ENCODE measurements at regions not wholly inside any gene's neighbourhood (a gene's known extent, or its start where the extent isn't known, plus 50 kb on each side); places are given as distances from the start of the nearest gene placed in this dataset.

DNA sequence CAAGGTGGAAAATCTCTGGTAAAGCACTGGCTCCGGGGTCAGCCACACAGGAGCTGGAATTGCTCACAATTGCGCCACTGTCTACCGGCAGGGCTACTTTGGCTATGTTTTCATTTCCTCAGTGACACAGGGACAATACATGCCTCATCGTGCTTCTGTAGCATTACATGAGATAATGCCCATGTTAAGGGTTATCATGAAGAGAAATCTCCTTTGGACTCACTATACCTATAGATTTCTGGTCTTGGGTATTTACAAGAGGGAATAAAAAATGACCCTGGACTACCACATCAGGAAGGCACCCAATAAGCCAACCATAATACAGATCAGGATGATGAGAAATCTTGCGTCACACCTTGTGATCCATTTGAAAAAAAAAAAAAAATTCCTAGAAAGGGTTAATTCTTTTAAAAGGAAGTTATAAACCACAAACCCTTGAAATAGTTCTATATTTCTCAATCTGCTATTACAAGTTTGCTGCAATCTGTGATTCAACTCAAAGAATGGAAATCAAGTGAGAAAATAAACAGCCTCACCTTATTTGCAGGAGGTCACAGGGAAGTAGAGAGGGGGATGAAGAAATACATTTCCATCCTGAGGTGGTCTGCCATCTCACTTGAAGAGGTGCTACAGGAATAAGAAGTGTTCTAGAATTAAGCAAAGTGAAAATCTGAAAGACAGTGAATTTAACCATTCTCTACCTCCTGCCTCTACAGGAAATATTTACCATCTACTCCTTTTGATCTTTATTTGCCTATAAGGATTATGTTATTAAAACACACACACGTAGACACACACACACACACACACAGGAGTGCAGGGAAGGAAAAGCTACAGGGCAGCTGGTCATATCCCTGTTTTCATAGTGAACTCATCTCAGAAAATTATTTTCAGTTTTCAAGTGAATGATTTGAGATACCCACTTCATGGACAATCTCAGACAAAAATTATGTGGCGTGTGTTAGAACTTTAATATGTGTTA lies 231.3 kb upstream of the CELF2 start:
- no peak for DNase-seq

- DNase-seq: no peak
These were observed 230.1 kb upstream of the CELF2 start for GRCh38 chr10:10787586-10787985.

GRCh38 chr10:10788761-10789160 lies 228.9 kb upstream of the CELF2 start:
- DNase-seq: no peak

DNA sequence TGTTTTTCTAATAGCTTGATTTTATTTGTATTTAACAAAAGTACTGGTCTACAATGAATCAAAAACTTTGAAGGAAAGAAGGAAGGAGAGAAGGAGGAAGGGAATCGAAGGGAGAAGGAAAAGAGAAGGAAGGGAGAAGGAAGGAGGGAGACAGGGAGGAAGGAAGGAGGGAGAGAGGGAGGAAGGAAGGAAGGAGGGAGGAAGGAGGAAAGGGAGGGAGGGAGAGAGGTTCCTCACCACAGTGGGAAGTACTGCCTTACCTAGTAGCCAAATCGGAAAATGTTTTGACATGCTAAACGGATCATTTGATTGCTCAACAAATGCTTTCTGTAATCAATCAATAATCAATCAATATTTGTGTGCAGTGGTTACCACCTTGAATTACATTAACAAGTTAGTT lies 225.8 kb upstream of the CELF2 start:
- no peak for DNase-seq

DNA sequence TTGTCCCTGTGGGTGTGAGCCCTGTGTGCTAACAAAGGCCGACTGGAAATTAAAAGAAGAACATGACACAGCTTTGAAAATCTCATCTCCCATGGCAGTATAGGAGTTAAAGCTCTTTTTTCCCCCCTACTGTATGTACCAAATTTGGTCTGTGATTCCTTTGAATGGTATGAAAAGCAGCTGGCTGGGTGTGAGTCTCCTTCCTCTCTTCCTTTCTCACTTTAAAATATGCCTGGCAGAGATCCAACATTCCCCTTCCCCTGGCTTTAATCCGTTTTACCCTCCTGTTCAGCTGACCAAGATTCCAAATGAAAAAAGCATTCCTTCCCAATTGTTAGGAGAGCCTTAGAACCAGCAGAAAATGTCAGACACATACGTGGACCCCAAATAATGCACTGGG lies 225.0 kb upstream of the CELF2 start:
- DNase-seq: no peak

DNA sequence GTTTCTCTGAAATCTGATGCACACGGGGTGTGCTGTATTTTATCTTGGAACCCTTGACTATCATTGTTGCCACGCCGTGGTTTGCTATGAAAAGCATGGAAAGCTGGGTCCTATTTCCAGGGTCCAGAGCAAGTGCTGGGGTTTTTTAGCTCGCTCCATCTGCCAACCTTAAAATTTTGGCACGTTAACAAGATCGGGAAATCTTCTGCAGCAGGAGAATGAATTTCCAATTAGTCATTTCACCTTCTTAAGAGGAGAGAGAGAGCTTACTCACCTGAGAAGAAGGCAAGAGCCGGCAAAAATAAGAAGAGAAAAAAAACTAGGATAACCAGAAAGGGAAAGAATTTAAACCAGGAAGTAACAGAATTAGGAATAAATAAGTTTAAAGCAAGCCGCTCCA lies 223.6 kb upstream of the CELF2 start:
- no peak for DNase-seq

DNA sequence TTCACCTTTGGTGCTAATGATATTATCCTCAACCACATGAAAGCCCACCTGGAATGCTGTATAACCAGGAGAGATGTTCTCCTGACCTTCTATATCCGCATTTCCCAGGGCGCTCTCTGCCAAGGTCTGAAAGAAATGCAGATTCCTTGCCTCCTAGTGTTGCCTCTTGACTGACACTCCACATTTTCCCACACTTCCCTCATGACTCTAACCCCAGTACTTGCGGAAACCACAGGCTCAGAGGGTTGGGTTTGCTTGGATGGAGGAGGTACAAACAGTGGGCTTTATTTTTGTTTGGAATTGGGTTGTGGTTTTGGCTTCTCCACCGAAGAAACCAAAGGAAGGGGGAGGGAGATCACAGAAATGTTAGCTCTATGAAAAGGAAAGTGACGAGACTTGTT lies 222.9 kb upstream of the CELF2 start:
- DNase-seq: no peak

- no peak for DNase-seq
These were observed 221.5 kb upstream of the CELF2 start for GRCh38 chr10:10796061-10796773.

DNA sequence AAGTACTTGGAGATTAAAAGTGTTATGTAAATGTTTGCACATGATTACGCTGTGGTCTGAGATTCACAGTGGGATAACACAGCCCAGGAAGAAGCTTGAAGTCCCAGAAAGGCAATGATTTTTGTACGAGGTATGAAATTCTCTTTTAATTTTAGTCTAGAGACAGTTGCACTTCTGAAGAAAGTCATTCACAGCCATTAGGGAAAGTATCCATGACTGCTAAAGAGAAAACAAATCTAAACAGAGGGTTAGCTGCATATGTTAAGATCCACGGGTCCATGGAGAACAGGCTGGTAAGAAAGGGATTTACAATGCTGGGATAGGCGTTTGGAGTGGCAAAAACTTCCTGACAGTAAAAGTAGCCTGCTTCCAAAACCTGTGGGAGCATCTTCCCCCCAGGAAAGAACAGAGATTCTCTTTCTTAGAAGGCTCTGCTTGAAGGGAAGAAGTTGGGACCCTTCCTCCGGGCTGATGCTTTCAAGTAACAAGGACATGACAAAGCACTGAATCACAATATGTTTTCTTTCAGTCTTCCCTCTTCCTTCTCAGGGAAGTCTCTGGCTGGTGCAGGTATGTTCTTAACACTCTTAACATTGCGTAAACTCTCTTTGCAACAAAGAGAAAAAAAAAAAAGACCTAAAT lies 220.8 kb upstream of the CELF2 start:
- no peak for DNase-seq

DNA sequence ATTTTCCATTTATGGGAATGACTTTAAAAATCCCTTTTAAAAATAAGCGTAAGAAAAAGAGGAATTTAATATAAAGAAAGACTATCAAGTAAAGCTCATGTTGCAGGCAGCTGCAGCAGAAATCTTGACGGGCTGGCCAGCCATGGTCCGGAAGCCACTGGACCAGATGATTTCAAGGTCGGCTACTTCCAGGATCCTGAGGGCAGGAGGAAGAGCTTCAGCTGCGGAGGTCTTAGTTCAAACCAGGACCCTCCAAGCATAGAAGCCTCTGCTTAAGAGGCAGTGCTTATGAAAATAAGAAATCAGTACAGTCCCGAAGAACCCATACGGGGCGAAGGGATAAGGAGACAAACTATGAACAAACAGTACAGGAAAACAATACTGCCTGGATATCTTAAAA lies 220.2 kb upstream of the CELF2 start:
- no peak for DNase-seq

- no peak for DNase-seq
These were observed 219.4 kb upstream of the CELF2 start for GRCh38 chr10:10798102-10798863.

- no peak for DNase-seq
These were observed 218.8 kb upstream of the CELF2 start for GRCh38 chr10:10798864-10799192.

DNA sequence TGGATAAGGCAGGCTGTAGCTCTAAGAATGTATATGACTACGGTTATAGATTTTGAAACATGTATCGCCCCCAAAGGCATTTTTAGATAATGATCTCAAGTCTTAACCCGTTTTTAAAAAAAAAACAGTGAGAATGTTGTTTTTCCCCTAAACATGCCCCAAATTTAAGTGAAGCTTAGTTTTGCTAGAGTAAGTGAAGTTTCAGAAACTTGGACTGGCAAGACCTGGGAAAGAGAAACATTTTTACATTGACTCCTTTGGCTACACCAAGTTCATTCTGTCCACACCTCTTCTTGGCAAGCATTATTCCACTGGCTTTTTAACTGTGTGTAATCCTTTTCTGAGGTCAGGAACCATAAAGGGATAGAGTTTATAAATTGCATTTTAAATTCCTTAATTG lies 216.7 kb upstream of the CELF2 start:
- DNase-seq: no peak

DNA sequence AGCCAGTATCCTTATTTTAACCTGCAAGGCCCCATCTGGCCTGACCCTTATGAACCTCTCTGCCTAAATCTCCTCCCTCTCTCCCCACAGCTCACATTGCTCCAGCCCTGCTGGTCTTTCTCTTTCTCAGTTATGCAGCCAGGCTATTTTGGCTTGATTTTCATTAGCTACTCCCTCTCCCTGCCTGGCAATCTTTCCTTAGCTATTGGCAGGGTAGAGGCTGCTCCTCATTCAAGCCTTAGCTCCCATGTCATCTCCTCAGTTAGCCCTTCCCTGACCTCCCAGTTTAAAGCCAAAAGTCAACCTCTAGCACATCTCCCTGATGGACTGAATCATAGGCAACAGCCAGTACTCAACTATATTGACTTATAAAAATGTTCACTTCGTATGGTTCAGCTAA lies 214.4 kb upstream of the CELF2 start:
- no peak for DNase-seq

- no peak for DNase-seq
These were observed 213.6 kb upstream of the CELF2 start for GRCh38 chr10:10804061-10804460.

- no peak for DNase-seq
These were observed 212.5 kb upstream of the CELF2 start for GRCh38 chr10:10804998-10805740.

DNA sequence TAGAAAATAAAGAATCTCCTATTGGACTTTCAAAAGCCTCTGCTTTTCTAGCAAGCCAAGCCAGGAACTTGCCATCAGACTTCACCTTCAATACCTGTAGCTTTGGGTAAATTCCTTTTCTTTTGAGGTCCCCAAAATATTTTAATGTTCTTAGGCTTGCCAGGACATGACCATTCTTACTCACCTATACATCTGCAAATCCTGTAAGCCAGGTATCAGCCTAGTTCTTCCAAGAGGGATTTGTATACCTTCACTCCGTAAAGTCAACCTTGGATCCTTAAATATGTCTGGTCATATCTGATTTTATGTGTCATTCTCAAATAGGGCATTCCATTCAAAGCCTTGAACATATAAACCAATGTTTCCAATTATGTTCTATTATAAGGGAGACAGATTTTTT lies 210.6 kb upstream of the CELF2 start:
- DNase-seq: no peak

- DNase-seq: no peak
These were observed 206.1 kb upstream of the CELF2 start for GRCh38 chr10:10811562-10811961.

DNA sequence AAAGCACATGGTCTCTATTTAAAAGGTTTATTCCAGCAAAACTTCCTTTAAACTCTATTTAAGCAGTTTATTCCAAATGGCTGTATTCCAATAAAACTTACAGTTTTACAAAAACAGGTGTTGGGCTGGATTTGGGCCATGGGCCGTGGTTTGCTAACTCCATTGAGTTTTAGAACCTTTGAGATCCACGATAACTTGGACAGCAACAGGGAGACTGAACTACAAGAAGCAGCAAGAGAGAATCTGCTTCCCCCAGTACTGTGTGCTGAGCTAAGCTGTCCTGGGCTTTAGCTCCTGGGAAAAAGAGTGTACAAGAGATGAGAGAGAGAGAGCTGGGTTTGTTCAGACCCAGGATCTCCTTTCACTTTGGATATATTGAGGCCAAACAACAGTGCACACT lies 204.0 kb upstream of the CELF2 start:
- DNase-seq: no peak

DNA sequence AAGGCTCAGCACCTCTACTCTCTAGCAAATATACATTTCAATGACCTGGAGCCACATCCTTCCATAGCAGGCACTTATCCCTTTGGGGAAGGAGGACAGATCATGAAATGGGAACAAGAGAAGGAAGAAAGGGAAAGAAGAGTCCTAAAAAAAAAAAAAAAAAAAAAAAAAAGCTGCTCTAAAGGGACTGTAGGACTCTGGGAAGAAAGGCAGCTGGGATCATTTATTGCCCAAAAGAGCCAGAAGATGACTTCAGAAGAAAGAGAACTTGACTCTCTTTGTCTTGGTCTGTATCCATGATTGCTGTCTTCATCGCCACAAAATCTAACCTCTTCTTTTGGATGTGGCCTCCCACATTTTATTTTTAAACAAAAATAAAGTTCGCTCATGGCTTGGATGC lies 203.6 kb upstream of the CELF2 start:
- no peak for DNase-seq

GRCh38 chr10:10816447-10816846 lies 201.2 kb upstream of the CELF2 start:
- no peak for DNase-seq

DNA sequence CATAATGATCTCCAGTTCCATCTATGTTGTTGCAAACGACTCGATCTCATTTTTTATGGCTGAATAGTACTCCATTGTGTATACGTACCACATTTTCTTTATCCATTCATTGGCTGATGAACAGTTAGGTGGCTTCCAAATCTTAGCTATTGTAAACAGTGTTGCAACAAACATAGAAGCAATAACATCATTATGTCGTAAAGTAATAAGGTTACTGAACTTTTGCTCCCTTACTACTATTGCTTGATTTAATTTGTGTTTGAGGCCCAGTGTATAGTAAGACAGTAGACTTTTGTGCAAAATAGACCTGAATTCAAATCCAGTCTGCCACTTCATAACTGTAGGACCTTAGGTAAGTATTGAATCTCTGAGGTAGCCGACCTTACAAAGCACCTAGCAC lies 200.1 kb upstream of the CELF2 start:
- DNase-seq: no peak

Data from COR-L47 (cell line).